Ovary (tissue), 3 donors: ENCODE measurements at regions not wholly inside any gene's neighbourhood (a gene's known extent, or its start where the extent isn't known, plus 50 kb on each side); places are given as distances from the start of the nearest gene placed in this dataset.

Experiments
- EP300 ChIP-seq: sonication (generic); formaldehyde crosslinking; IDR thresholded peaks from one replicate; pipeline ENCODE4 v1.6.1; 2017; ENCODE audit warnings: antibody characterized with exemption
- POLR2A ChIP-seq: fragments of 450-650 bp; IDR thresholded peaks from one replicate; pipeline ENCODE4 v1.6.1; 2017; ENCODE audit warnings: antibody characterized with exemption, mild to moderate bottlenecking, moderate library complexity
- TF ChIP-seq, protein P1 (sequence below), 3 donors: fragments of 450-650 bp in 2 of 3; fragments of 200-600 bp in 1 of 3; IDR thresholded peaks; one replicate each; pipeline versions ENCODE4 v1.5.1 to v1.8.0; 2016 to 2022; ENCODE audit warnings: antibody characterized with exemption in 3 of 3, mild to moderate bottlenecking in 1 of 3
- donor health status: DM: no; HTN: no; CAD: no.

GRCh38 chr1:100616121-100616621 lies 78.2 kb downstream of the GPR88 start:
- TF ChIP-seq, protein P1, sequence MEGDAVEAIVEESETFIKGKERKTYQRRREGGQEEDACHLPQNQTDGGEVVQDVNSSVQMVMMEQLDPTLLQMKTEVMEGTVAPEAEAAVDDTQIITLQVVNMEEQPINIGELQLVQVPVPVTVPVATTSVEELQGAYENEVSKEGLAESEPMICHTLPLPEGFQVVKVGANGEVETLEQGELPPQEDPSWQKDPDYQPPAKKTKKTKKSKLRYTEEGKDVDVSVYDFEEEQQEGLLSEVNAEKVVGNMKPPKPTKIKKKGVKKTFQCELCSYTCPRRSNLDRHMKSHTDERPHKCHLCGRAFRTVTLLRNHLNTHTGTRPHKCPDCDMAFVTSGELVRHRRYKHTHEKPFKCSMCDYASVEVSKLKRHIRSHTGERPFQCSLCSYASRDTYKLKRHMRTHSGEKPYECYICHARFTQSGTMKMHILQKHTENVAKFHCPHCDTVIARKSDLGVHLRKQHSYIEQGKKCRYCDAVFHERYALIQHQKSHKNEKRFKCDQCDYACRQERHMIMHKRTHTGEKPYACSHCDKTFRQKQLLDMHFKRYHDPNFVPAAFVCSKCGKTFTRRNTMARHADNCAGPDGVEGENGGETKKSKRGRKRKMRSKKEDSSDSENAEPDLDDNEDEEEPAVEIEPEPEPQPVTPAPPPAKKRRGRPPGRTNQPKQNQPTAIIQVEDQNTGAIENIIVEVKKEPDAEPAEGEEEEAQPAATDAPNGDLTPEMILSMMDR (IDR thresholded peaks at IDR 0.05): no peak
- TF ChIP-seq POLR2A: no peak
- no peak for TF ChIP-seq EP300
